Parathyroid adenoma (tissue), 2 donors: ENCODE measurements at regions not wholly inside any gene's neighbourhood (a gene's known extent, or its start where the extent isn't known, plus 50 kb on each side); places are given as distances from the start of the nearest gene placed in this dataset.

Source experiments
- H2AFZ ChIP-seq: fragments of 300-600 bp; sonication (generic); one replicate; pipeline ENCODE4 v1.7.0; 2017; ENCODE audit warnings: antibody characterized with exemption, mild to moderate bottlenecking
- H3K27ac ChIP-seq: fragments of 300-600 bp; sonication (generic); one replicate; pipeline ENCODE4 v1.7.0; 2017
- H3K27me3 ChIP-seq: fragments of 300-600 bp; sonication (generic); one replicate; pipeline ENCODE4 v1.7.0; 2017; ENCODE audit warnings: low read length; ENCODE audit not compliant: control insufficient read depth, insufficient read depth
- H3K36me3 ChIP-seq: fragments of 300-600 bp; sonication (generic); one replicate; pipeline ENCODE4 v1.7.0; 2017; ENCODE audit warnings: low read length; ENCODE audit not compliant: control insufficient read depth, insufficient read depth
- H3K4me1 ChIP-seq: fragments of 300-600 bp; sonication (generic); one replicate; pipeline ENCODE4 v1.7.0; 2017; ENCODE audit warnings: control low read depth
- H3K4me2 ChIP-seq: fragments of 300-600 bp; sonication (generic); one replicate; pipeline ENCODE4 v1.7.0; 2017; ENCODE audit warnings: low read length
- H3K4me3 ChIP-seq: fragments of 300-600 bp; sonication (generic); one replicate; pipeline ENCODE4 v1.7.0; 2017; ENCODE audit warnings: low read depth, low read length
- H3K79me2 ChIP-seq: fragments of 300-600 bp; sonication (generic); one replicate; pipeline ENCODE4 v1.7.0; 2017; ENCODE audit warnings: control low read depth
- H3K9ac ChIP-seq: fragments of 300-600 bp; sonication (generic); one replicate; pipeline ENCODE4 v1.7.0; 2017; ENCODE audit warnings: mild to moderate bottlenecking
- H3K9me3 ChIP-seq: fragments of 300-600 bp; sonication (generic); one replicate; pipeline ENCODE4 v1.7.0; 2017; ENCODE audit warnings: low read length; ENCODE audit not compliant: control insufficient read depth
- CTCF ChIP-seq: fragments of 300-600 bp; sonication (generic); IDR thresholded peaks from one replicate; pipeline ENCODE4 v1.7.0; 2017; ENCODE audit warnings: antibody characterized with exemption, mild to moderate bottlenecking
- donor health status: primary hyperparathyroidism.

- H3K4me1 ChIP-seq = no peaks in the 10 kb centered on the region
- no peak overlapping the region for H3K4me2 ChIP-seq
- no peak overlapping the region for H3K27ac ChIP-seq
- no peak overlapping the region for H3K9ac ChIP-seq
- H3K27me3 ChIP-seq = no peaks in the 10 kb centered on the region
- H2AFZ ChIP-seq = no peak overlapping the region
- no peaks in the 10 kb centered on the region for H3K9me3 ChIP-seq
- no peaks in the 10 kb centered on the region for H3K36me3 ChIP-seq
- no peaks in the 10 kb centered on the region for H3K79me2 ChIP-seq
- no peak for TF ChIP-seq CTCF
- H3K4me3 ChIP-seq = no peak overlapping the region
These were observed 272.7 kb upstream of the PMFBP1 start for GRCh38 chr16:72444696-72445095.

- TF ChIP-seq CTCF = no peak
These were observed 271.9 kb upstream of the PMFBP1 start for GRCh38 chr16:72443809-72444208.

GRCh38 chr16:72442385-72443158 is 270.6 kb upstream of the PMFBP1 start:
- no peaks in the 10 kb centered on the region for H3K4me1 ChIP-seq
- no peak overlapping the region for H3K27ac ChIP-seq
- no peak overlapping the region for H3K4me3 ChIP-seq
- H3K36me3 ChIP-seq = no peaks in the 10 kb centered on the region
- no peaks in the 10 kb centered on the region for H3K27me3 ChIP-seq
- H3K9ac ChIP-seq = no peak overlapping the region
- TF ChIP-seq CTCF = no peak
- no peaks in the 10 kb centered on the region for H3K9me3 ChIP-seq
- no peak overlapping the region for H3K4me2 ChIP-seq
- no peaks in the 10 kb centered on the region for H3K79me2 ChIP-seq
- no peak overlapping the region for H2AFZ ChIP-seq

More at GRCh38 chr16:72443809-72444208, 271.9 kb upstream of the PMFBP1 start:
- Histone ChIP-seq H3K4me2 (no peak overlapping the region), H3K27me3 (no peaks in the 10 kb centered on the region), H3K9ac (no peak overlapping the region), H3K4me1 (no peaks in the 10 kb centered on the region), H3K36me3 (no peaks in the 10 kb centered on the region), H3K4me3 (no peak overlapping the region), H2AFZ (no peak overlapping the region), H3K27ac (no peak overlapping the region), H3K9me3 (no peaks in the 10 kb centered on the region), H3K79me2 (no peaks in the 10 kb centered on the region)

GRCh38 chr16:72437891-72438290 is 265.9 kb upstream of the PMFBP1 start:
- Histone ChIP-seq H3K9me3 (no peaks in the 10 kb centered on the region), H3K27me3 (no peaks in the 10 kb centered on the region), H3K27ac (no peak overlapping the region), H2AFZ (no peak overlapping the region), H3K4me2 (no peak overlapping the region), H3K79me2 (no peaks in the 10 kb centered on the region), H3K4me3 (no peak overlapping the region), H3K9ac (no peak overlapping the region), H3K36me3 (no peaks in the 10 kb centered on the region), H3K4me1 (no peaks in the 10 kb centered on the region)
- TF ChIP-seq CTCF = no peak

GRCh38 chr16:72434159-72434558 is 262.2 kb upstream of the PMFBP1 start:
- no peak overlapping the region for H3K27ac ChIP-seq
- H3K4me3 ChIP-seq = no peak overlapping the region
- no peaks in the 10 kb centered on the region for H3K4me1 ChIP-seq
- H3K79me2 ChIP-seq = no peaks in the 10 kb centered on the region
- no peak overlapping the region for H2AFZ ChIP-seq
- no peaks in the 10 kb centered on the region for H3K9me3 ChIP-seq
- no peaks in the 10 kb centered on the region for H3K27me3 ChIP-seq
- no peaks in the 10 kb centered on the region for H3K36me3 ChIP-seq
- H3K4me2 ChIP-seq = no peak overlapping the region
- TF ChIP-seq CTCF = no peak
- no peak overlapping the region for H3K9ac ChIP-seq
